OCI-LY3 (cell line): ENCODE measurements at regions not wholly inside any gene's neighbourhood (a gene's known extent, or its start where the extent isn't known, plus 50 kb on each side); places are given as distances from the start of the nearest gene placed in this dataset.

Experiments used
- H2AFZ ChIP-seq: fragments of 200-600, 300-600 bp; shearing (Covaris generic); 2 replicates; pipeline ENCODE4 v1.6.0; 2014; ENCODE audit warnings: antibody characterized with exemption, low read depth, low read length
- H3K27ac ChIP-seq: fragments of 200-600, 300-600 bp; sonication (generic); 2 replicates; pipeline ENCODE4 v1.5.1; 2014; ENCODE audit warnings: mild to moderate bottlenecking, low read length, moderate library complexity, mixed read lengths
- H3K27me3 ChIP-seq: fragments of 200-600, 300-600 bp; sonication (generic); 2 replicates; pipeline ENCODE4 v1.6.1; 2014; ENCODE audit warnings: low read depth, low read length, mixed read lengths
- H3K36me3 ChIP-seq: fragments of 200-600, 300-600 bp; sonication (generic); replicated peaks from 2 replicates; pipeline ENCODE3; 2014; ENCODE audit warnings: low read depth, low read length, mixed read lengths
- H3K4me1 ChIP-seq: fragments of 300-600, 200-600 bp; sonication (generic); 2 replicates; pipeline ENCODE4 v1.6.1; 2014; ENCODE audit warnings: low read length, mixed read lengths
- H3K4me2 ChIP-seq: fragments of 200-600, 300-600 bp; sonication (generic); 2 replicates; pipeline ENCODE4 v1.6.1; 2014; ENCODE audit warnings: low read length, mixed read lengths
- H3K4me3 ChIP-seq: fragments of 300-600, 200-600 bp; sonication (generic); 2 replicates; pipeline ENCODE4 v1.5.1; 2014; ENCODE audit warnings: antibody characterized with exemption, mild to moderate bottlenecking, low read length, moderate library complexity
- H3K79me2 ChIP-seq: fragments of 300-600, 200-600 bp; shearing (Covaris generic); 2 replicates; pipeline ENCODE4 v1.6.1; 2014; ENCODE audit warnings: mild to moderate bottlenecking, low read length, mixed read lengths
- H3K9ac ChIP-seq: fragments of 300-600, 200-600 bp; shearing (Covaris generic); 2 replicates; pipeline ENCODE4 v1.6.0; 2014; ENCODE audit warnings: mild to moderate bottlenecking, low read length, moderate library complexity
- H3K9me3 ChIP-seq: fragments of 200-600, 300-600 bp; shearing (Covaris generic); 2 replicates; pipeline ENCODE4 v1.6.1; 2014; ENCODE audit warnings: low read length, mixed read lengths; ENCODE audit not compliant: insufficient read depth
- H4K20me1 ChIP-seq: fragments of 200-600, 300-600 bp; sonication (generic); 2 replicates; pipeline ENCODE4 v1.6.1; 2016; ENCODE audit warnings: low read length, mixed read lengths; ENCODE audit not compliant: insufficient read depth
- CTCF ChIP-seq: fragments of 200-600, 300-600 bp; sonication (generic); IDR thresholded peaks from 2 replicates; pipeline ENCODE4 v1.5.1; 2014; ENCODE audit warnings: antibody characterized with exemption, low read length, low read depth
- EZH2phosphoT487 ChIP-seq: fragments of 200-600 bp; shearing (Covaris generic); IDR thresholded peaks from 2 replicates; pipeline ENCODE4 v1.6.1; 2018; ENCODE audit warnings: antibody characterized with exemption, mixed run types, low read depth

GRCh38 chr2:236877972-236878371 is 207.7 kb upstream of the COPS8 start:
- H3K9ac ChIP-seq, result no peak overlapping the region
- H3K27ac ChIP-seq, result no peak overlapping the region
- no peaks in the 10 kb centered on the region for H3K9me3 ChIP-seq
- no peaks in the 10 kb centered on the region for H3K4me1 ChIP-seq
- H3K4me3 ChIP-seq, result no peak overlapping the region
- H3K79me2 ChIP-seq, result no peaks in the 10 kb centered on the region
- H3K36me3 ChIP-seq, result no peaks in the 10 kb centered on the region
- no peak overlapping the region for H3K4me2 ChIP-seq
- no peaks in the 10 kb centered on the region for H3K27me3 ChIP-seq
- H4K20me1 ChIP-seq, result no peaks in the 10 kb centered on the region
- H2AFZ ChIP-seq, result no peak overlapping the region
- TF ChIP-seq CTCF (no peak), EZH2phosphoT487 (no peak)

DNA sequence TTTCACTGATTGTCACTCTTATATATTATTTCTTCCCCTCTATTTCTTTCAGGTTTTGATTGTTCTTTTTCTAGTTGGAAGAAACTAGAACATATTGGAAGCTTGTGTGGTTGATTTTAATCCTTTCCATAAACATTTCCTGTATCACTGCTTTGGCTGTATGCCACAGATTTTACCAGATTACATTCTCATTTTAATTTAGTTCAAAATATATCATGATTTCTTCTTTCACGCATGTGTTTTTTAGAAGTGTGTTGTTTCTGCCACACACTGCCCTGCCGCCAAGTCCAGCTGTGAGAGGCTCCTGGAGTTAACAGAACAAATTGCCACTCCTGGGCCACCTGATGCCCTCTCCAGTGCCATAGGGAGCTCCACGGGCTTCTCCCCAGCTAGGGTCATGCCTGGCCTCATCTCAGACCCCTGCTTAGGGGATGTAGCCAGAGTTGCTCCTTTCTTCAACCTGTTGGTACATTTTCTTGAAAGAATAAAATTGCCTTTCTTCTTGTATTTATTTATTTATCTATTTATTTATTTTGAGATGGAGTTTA is 206.2 kb upstream of the COPS8 start:
- TF ChIP-seq CTCF (no peak), EZH2phosphoT487 (no peak)
- H3K4me2 ChIP-seq, result no peak overlapping the region
- H3K79me2 ChIP-seq, result no peaks in the 10 kb centered on the region
- H2AFZ ChIP-seq, result no peak overlapping the region
- no peak overlapping the region for H3K9ac ChIP-seq
- H3K9me3 ChIP-seq, result no peaks in the 10 kb centered on the region
- H4K20me1 ChIP-seq, result no peaks in the 10 kb centered on the region
- H3K4me3 ChIP-seq, result no peak overlapping the region
- no peaks in the 10 kb centered on the region for H3K36me3 ChIP-seq
- no peak overlapping the region for H3K27ac ChIP-seq
- H3K4me1 ChIP-seq, result no peaks in the 10 kb centered on the region
- H3K27me3 ChIP-seq, result no peaks in the 10 kb centered on the region

- Histone ChIP-seq H2AFZ (no peak overlapping the region), H3K4me1 (no peaks in the 10 kb centered on the region), H3K4me3 (no peak overlapping the region), H3K27ac (no peak overlapping the region), H3K9ac (no peak overlapping the region), H3K27me3 (no peaks in the 10 kb centered on the region), H3K36me3 (no peaks in the 10 kb centered on the region), H3K4me2 (no peak overlapping the region), H4K20me1 (no peaks in the 10 kb centered on the region), H3K9me3 (no peaks in the 10 kb centered on the region), H3K79me2 (no peaks in the 10 kb centered on the region)
- TF ChIP-seq EZH2phosphoT487 (no peak), CTCF (no peak)
These were observed 203.6 kb upstream of the COPS8 start for GRCh38 chr2:236882074-236882473.

DNA sequence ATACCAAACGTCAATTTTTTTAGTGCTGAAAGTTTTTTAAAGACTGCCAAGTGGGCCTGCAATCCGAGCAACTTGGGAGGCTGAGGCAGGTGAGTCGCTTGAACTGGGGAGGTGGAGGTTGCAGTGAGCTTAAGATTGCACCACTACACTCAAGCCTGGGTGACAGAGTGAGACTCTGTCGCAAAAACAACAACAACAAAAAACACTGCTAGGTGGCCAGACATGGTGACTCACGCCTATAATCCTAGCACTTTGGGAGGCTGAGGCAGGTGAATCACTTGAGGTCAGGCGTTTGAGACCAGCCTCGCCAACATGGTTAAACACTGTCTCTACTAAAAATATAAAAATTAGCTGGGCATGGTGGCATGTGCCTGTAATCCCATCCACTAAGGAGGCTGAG is 202.8 kb upstream of the COPS8 start:
- Histone ChIP-seq H4K20me1 (no peaks in the 10 kb centered on the region), H3K4me1 (no peaks in the 10 kb centered on the region), H3K9ac (no peak overlapping the region), H3K9me3 (no peaks in the 10 kb centered on the region), H2AFZ (no peak overlapping the region), H3K4me2 (no peak overlapping the region), H3K4me3 (no peak overlapping the region), H3K36me3 (no peaks in the 10 kb centered on the region), H3K27ac (no peak overlapping the region), H3K27me3 (no peaks in the 10 kb centered on the region), H3K79me2 (no peaks in the 10 kb centered on the region)
- TF ChIP-seq CTCF (no peak), EZH2phosphoT487 (no peak)
